ENCODE measurements at regions not wholly inside any gene's neighbourhood (a gene's known extent, or its start where the extent isn't known, plus 50 kb on each side); places are given as distances from the start of the nearest gene placed in this dataset.
"Not testable (repeated sequence)": the region's sequence is repeated elsewhere in the genome, so short reads cannot be mapped to it uniquely, and the experiment has no call there.

GRCh38 chr1:22332424-22332717 lies 119.3 kb upstream of the ZBTB40 start:
- DNase-seq (ENCODE audit: low spot score) = no peak

- no peak for DNase-seq (ENCODE audit: low spot score)
Observed at GRCh38 chr1:22332795-22333499, 118.7 kb upstream of the ZBTB40 start.

DNA sequence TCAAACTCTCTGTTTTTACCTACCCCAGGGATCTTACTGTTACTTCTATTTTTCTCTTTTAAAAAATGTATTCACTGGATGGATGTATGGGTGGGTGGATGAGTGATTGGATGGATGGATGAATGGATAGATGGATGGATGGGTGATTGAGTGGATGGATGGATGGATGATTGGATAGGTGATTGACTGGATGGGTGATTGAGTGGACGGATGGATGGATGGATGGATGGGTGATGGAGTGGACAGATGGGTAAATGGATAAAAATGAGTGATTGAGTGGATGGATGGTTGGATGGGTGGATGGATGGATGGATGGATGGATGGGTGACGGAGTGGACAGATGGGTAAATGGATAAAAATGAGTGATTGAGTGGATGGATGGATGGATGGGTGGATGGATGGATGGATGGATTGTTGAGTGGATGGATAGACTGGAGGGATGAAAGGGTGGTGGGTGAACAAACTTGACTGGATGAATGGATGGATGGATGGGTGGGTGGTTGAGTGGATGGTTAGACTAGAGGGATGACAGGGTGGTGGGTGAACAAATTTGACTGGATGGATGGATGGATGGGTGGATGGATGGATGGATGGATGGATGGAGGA lies 118.0 kb upstream of the ZBTB40 start:
- DNase-seq (ENCODE audit: low spot score) = no peak

DNA sequence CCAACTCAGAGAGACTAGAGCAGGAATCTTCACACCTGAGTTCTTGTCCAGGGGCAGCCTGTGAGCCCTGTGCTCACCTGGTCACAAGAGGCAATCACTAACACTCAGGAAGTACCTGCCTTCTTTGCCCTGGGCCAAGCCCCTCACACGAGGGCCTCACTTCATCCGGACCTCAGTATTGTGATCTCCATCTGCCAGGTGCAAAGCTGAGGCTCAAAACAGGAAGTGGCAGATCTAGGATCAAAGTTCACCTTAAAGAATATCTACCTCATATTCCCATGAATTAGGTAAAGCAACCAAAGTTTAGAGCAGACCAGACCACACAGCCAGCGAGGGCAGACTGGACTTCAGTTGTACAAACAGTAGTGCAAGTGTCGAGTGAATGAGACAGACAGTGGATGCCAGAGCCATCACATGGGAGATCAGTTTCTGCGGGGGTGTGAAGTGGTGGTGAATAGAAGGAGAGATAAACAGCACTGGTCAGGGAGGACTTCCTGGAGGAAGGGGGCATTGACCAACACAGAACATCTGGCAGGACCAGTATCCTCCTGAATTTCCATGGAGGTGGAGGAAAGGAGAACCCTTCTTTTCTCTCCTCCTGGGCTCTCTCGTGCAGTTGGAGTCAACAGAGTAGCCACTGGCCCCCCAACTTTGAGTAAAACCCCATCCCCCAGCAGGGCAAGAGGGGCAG lies 116.6 kb upstream of the ZBTB40 start:
- no peak for DNase-seq (ENCODE audit: low spot score)

DNA sequence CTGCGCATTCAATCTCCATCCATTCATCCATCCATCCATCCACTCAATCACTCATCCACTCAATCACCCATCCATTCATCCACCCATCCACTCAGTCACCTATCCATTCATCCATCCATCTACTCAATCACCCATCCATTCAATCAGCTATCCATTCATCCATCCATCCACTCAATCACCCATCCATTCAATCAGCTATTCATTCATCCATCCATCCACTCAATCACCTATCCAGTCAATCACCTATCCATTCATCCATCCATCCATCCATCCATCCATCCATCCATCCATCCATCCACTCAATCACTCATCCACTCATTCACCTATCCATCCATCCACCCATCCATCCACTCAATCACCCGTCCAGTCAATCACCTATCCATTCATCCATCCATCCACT lies 115.4 kb upstream of the ZBTB40 start:
- not testable (repeated sequence) for DNase-seq (ENCODE audit: low spot score)

DNA sequence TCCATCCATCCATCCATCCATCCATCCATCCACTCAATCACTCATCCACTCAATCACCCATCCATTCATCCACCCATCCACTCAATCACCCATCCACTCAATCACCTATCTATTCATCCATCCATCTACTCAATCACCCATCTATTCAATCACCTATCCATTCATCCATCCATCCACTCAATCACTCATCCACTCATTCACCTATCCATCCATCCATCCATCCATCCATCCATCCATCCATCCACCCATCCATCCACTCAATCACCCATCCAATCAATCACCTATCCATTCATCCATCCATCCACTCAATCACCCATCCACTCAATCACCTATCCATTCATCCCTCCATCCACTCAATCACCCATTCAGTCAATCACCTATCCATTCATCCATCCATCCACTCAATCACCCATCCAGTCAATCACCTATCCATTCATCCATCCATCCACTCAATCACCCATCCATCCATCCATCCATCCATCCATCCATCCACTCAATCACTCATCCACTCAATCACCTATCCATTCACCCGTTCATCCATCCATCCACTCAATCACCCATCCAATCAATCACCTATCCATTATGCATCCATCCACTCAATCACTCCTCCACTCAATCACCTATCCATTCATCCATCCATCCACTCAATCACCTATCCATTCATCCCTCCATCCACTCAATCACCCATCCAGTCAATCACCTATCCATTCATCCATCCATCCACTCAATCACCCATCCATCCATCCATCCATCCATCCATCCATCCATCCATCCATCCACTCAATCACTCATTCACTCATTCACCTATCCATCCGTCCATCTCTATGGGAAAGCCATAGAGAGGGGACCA lies 114.7 kb upstream of the ZBTB40 start:
- not testable (repeated sequence) for DNase-seq (ENCODE audit: low spot score)

DNA sequence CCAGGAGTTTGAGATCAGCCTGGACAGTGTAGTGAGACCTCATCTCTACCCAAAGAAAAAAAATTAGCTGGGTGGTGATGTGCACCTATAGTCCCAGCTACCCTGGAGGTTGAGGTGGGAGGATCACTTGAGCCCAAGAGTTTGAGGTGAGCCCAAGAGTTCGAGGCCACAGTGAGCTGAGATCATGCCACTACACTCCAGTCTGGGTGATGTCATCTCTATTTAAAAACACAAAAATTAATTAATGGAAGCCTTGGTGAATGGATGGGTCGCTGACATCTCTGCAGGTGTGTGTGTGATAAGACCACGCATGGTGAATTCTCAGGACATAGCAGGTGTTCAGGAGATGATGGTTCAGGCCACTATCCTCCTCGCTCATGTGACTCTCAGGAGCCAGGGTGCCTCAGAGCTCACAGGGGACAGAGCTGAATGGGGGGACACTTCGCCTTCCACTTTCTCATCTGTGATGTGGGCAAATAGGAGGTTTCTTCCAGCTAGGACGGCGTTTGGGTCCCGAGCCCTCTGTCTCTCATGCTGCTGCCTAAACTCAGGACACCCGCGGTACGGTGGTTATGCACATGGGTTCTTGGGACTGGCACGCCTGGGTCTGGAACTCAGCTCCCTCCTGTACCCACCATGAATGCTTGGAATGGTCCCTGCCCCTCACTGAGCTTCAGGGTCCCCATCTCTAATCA lies 113.4 kb upstream of the ZBTB40 start:
- DNase-seq (ENCODE audit: low spot score) = no peak

- DNase-seq (ENCODE audit: low spot score) = peak; percentile 38
Observed at GRCh38 chr1:22339237-22339636, 112.4 kb upstream of the ZBTB40 start.

DNA sequence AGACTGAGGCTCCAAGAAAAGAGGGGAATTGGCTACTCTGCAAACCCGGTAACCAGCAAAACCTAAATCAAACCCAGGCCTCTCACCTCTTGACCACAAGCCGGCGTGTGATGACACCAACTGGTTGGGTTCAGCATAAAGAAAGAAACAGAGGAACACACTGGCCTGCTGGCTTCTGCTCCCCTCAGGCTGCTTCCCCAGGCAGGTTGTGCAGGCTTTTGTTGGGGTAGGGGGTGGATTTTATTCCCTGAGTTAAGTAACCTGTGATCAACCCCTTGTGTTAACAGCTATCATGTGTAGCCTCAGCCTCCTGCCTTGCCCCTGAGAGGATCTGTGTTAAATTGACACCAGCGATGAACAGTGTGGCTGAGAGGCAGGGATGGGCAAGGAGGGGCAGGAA lies 111.6 kb upstream of the ZBTB40 start:
- no peak for DNase-seq (ENCODE audit: low spot score)

DNA sequence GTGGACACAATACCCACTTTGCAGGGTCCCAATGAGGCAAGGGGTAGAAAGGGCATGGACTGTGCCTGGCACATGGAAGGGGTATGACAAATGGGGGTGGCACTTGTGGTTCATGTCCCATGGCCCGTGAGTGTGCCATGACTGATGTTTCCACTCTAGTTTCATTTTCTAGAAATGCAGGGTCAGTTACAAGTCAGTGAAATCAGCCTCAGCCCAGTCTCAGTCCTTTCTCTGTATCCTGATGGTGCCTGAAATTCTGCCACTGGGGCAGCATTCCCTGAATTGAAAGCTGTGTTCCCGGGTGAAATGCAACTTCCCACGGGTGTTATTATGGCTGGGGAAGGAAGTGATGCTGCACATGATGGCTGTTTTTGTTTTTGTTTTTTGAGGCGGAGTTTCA lies 110.8 kb upstream of the ZBTB40 start:
- DNase-seq (ENCODE audit: low spot score) = no peak

GRCh38 chr1:22341791-22342605 lies 109.7 kb upstream of the ZBTB40 start:
- DNase-seq (ENCODE audit: low spot score) = peak; percentile 48

GRCh38 chr1:22342734-22343191 lies 108.9 kb upstream of the ZBTB40 start:
- DNase-seq (ENCODE audit: low spot score) = no peak

GRCh38 chr1:22343456-22344328 lies 108.0 kb upstream of the ZBTB40 start:
- no peak for DNase-seq (ENCODE audit: low spot score)

DNA sequence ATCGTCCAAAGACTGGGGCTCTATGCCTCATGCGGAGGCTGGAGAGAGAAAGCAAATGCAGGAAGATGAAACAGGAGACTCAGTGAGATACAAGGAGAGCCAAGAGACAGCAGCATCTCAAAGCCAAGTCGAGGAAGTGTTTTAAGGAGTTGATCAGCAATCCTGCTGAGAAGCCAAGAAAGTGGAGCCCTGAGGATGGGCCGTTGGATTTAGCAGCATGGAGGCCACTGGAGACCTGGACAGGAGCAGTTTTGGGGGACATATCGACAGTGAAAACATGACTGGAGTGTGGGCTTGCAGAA lies 107.4 kb upstream of the ZBTB40 start:
- no peak for DNase-seq (ENCODE audit: low spot score)

GRCh38 chr1:22344851-22345560 lies 106.6 kb upstream of the ZBTB40 start:
- no peak for DNase-seq (ENCODE audit: low spot score)

- DNase-seq (ENCODE audit: low spot score) = peak; percentile 68
Observed at GRCh38 chr1:22347854-22348760, 103.5 kb upstream of the ZBTB40 start.

GRCh38 chr1:22349362-22350043 lies 102.1 kb upstream of the ZBTB40 start:
- no peak for DNase-seq (ENCODE audit: low spot score)

Measured in HuH-7.5 (cell line).